ENCODE measurements at regions not wholly inside any gene's neighbourhood (a gene's known extent, or its start where the extent isn't known, plus 50 kb on each side); places are given as distances from the start of the nearest gene placed in this dataset.

GRCh38 chr12:104865080-104865479 is 93.0 kb downstream of the SLC41A2 start:
- no peaks in the 10 kb centered on the region for H3K27me3 ChIP-seq (ENCODE audit: insufficient read depth, poor library complexity, severe bottlenecking)
- no peak overlapping the region for H3K27ac ChIP-seq (replicated peaks)
- no peak overlapping the region for H3K4me3 ChIP-seq (replicated peaks; ENCODE audit: insufficient read depth, low read length)
- DNase-seq (ENCODE audit: low read depth in 1 of 2, low spot score in 1 of 2), result peak; percentile 8 to 20
- TF ChIP-seq POLR2AphosphoS5 (IDR thresholded peaks at IDR 0.05; ENCODE audit: low read depth), result no peak
- TF ChIP-seq GABPA (IDR thresholded peaks at IDR 0.05; ENCODE audit: low read depth), result no peak
- TF ChIP-seq SPI1 (IDR thresholded peaks at IDR 0.05; ENCODE audit: borderline replicate concordance, low read depth), result peak; percentile 36; the same call in 1 of the 2 replicates

- Histone ChIP-seq H3K4me3 (replicated peaks; ENCODE audit: insufficient read depth, low read length) (no peak overlapping the region), H3K27me3 (ENCODE audit: insufficient read depth, poor library complexity, severe bottlenecking) (no peaks in the 10 kb centered on the region), H3K27ac (replicated peaks) (no peak overlapping the region)
- peak in 1 of 2 experiments; percentile 6 for DNase-seq (ENCODE audit: low read depth in 1 of 2, low spot score in 1 of 2)
- no peak for TF ChIP-seq GABPA (IDR thresholded peaks at IDR 0.05; ENCODE audit: low read depth)
- no peak for TF ChIP-seq SPI1 (IDR thresholded peaks at IDR 0.05; ENCODE audit: borderline replicate concordance, low read depth)
- no peak for TF ChIP-seq CTCF (IDR thresholded peaks at IDR 0.05; ENCODE audit: insufficient read depth, low read length)
- TF ChIP-seq REST (IDR thresholded peaks at IDR 0.05; ENCODE audit: insufficient replicate concordance, low read depth), result no peak
- TF ChIP-seq POLR2AphosphoS5 (IDR thresholded peaks at IDR 0.05; ENCODE audit: low read depth), result no peak
Observed at GRCh38 chr12:104864668-104865067, 93.4 kb downstream of the SLC41A2 start.

GRCh38 chr12:104863296-104863948 is 94.7 kb downstream of the SLC41A2 start:
- no peak for TF ChIP-seq POLR2AphosphoS5 (IDR thresholded peaks at IDR 0.05; ENCODE audit: low read depth)
- no peak for TF ChIP-seq SPI1 (IDR thresholded peaks at IDR 0.05; ENCODE audit: borderline replicate concordance, low read depth)
- TF ChIP-seq CTCF (IDR thresholded peaks at IDR 0.05; ENCODE audit: insufficient read depth, low read length), result no peak
- TF ChIP-seq REST (IDR thresholded peaks at IDR 0.05; ENCODE audit: insufficient replicate concordance, low read depth), result no peak
- Histone ChIP-seq H3K27me3 (ENCODE audit: insufficient read depth, poor library complexity, severe bottlenecking) (no peaks in the 10 kb centered on the region), H3K27ac (replicated peaks) (no peak overlapping the region), H3K4me3 (replicated peaks; ENCODE audit: insufficient read depth, low read length) (no peak overlapping the region)
- no peak for DNase-seq (ENCODE audit: low read depth in 1 of 2, low spot score in 1 of 2)

GRCh38 chr12:104858611-104859543 is 99.2 kb downstream of the SLC41A2 start:
- TF ChIP-seq GABPA (IDR thresholded peaks at IDR 0.05; ENCODE audit: low read depth) (no peak), SPI1 (IDR thresholded peaks at IDR 0.05; ENCODE audit: borderline replicate concordance, low read depth) (no peak), CTCF (IDR thresholded peaks at IDR 0.05; ENCODE audit: insufficient read depth, low read length) (no peak), POLR2AphosphoS5 (IDR thresholded peaks at IDR 0.05; ENCODE audit: low read depth) (no peak), REST (IDR thresholded peaks at IDR 0.05; ENCODE audit: insufficient replicate concordance, low read depth) (no peak)
- DNase-seq (ENCODE audit: low read depth in 1 of 2, low spot score in 1 of 2), result no peak
- Histone ChIP-seq H3K4me3 (replicated peaks; ENCODE audit: insufficient read depth, low read length) (no peak overlapping the region), H3K27ac (replicated peaks) (no peak overlapping the region), H3K27me3 (ENCODE audit: insufficient read depth, poor library complexity, severe bottlenecking) (no peaks in the 10 kb centered on the region)
